Vagina (tissue), 2 donors: ENCODE measurements at regions not wholly inside any gene's neighbourhood (a gene's known extent, or its start where the extent isn't known, plus 50 kb on each side); places are given as distances from the start of the nearest gene placed in this dataset.

Experiments used
- DNase-seq, 2 donors: peaks; one replicate each; pipeline ENCODE4 v3.0.0-alpha.2; 2017; ENCODE audit errors: extremely low spot score in 2 of 2
- H3K27ac ChIP-seq: fragments of 200-600 bp; sonication (generic); one replicate; pipeline ENCODE4 v1.5.1; 2019
- H3K27me3 ChIP-seq: fragments of 200-600 bp; sonication (generic); one replicate; pipeline ENCODE4 v1.5.1; 2019
- H3K36me3 ChIP-seq, 2 donors: fragments of 200-600 bp; sonication (generic); one replicate each; pipeline ENCODE4 v1.5.1; 2017 to 2019
- H3K4me1 ChIP-seq: fragments of 200-600 bp; sonication (generic); one replicate; pipeline ENCODE4 v1.5.1; 2019
- H3K4me3 ChIP-seq, 2 donors: fragments of 200-600 bp; sonication (generic); 1 replicate in 1 of 2; 2 replicates in 1 of 2; pipeline ENCODE4 v1.5.1; 2016 to 2019
- H3K9me3 ChIP-seq: fragments of 200-600 bp; sonication (generic); one replicate; pipeline ENCODE4 v1.5.1; 2019
- POLR2A ChIP-seq, 2 donors: fragments of 450-650 bp; IDR thresholded peaks; one replicate each; pipeline ENCODE4 v1.6.1; 2017; ENCODE audit warnings: antibody characterized with exemption in 2 of 2, mild to moderate bottlenecking in 2 of 2, moderate library complexity in 2 of 2
- POLR2AphosphoS5 ChIP-seq, 2 donors: sonication (generic); formaldehyde crosslinking; IDR thresholded peaks; one replicate each; pipeline ENCODE4 v1.9.0; 2017; ENCODE audit warnings: antibody characterized with exemption in 2 of 2, mild to moderate bottlenecking in 2 of 2, low read depth in 1 of 2; ENCODE audit not compliant: insufficient read depth in 1 of 2
- intact Hi-C: fragments of 100-400 bp; cut with DNase I; formaldehyde crosslinking; loops from one replicate; pipeline ENCODE4 v1.15.1; 2023
- TF ChIP-seq, protein P1 (sequence below), 3 experiments: fragments of 450-650 bp in 2 of 3; fragments of 200-600 bp in 1 of 3; sonication (generic) in 1 of 3; IDR thresholded peaks; one replicate each; pipeline ENCODE4 v1.5.1; 2017 to 2019; ENCODE audit warnings: antibody characterized with exemption in 3 of 3, mild to moderate bottlenecking in 2 of 3, moderate library complexity in 2 of 3

DNA sequence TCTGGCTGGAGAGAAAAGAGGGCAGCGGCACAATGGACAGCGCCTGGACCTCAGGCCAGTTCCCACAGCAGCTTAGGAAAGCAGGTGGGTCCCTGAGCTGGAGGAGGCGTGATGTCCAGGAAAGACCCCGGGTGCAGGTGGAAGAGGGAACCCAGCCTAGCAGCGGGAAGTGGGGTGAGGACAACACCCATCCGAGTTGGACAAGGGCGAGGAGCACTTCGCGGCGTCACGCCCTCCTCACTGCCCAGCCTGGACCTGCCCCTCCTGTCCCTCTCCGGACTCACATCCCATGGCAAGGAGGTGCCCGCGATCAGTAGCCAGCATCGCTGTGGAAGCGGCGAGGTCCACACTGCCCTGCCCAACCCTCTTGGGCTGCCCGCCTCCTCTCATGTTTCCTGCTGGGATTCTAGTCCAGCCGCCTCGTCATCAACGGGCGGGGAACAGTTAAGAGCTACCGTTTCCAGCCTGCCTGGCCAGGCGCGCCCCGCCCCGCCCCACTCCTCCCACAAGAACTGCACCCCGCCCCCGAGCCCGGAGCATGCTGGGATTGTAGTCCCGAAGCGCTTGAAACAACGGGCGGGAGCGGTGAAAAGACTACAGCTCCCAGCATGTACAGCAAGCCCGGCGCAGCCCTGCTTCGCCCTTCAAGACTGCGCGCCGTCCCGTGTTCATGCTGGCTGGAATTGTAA lies 930.6 kb upstream of the ZNF722 start:
- Histone ChIP-seq H3K4me3 (no peak overlapping the region), H3K9me3 (no peaks in the 10 kb centered on the region), H3K27ac (no peak overlapping the region), H3K4me1 (no peaks in the 10 kb centered on the region), H3K27me3 (no peaks in the 10 kb centered on the region), H3K36me3 (no peaks in the 10 kb centered on the region)
- intact Hi-C loops = no loop called here
- TF ChIP-seq POLR2AphosphoS5 (IDR thresholded peaks at IDR 0.05; ENCODE audit: insufficient read depth in 1 of 2, low read depth in 1 of 2) (no peak), POLR2A (IDR thresholded peaks at IDR 0.05) (no peak)
- TF ChIP-seq, protein P1, sequence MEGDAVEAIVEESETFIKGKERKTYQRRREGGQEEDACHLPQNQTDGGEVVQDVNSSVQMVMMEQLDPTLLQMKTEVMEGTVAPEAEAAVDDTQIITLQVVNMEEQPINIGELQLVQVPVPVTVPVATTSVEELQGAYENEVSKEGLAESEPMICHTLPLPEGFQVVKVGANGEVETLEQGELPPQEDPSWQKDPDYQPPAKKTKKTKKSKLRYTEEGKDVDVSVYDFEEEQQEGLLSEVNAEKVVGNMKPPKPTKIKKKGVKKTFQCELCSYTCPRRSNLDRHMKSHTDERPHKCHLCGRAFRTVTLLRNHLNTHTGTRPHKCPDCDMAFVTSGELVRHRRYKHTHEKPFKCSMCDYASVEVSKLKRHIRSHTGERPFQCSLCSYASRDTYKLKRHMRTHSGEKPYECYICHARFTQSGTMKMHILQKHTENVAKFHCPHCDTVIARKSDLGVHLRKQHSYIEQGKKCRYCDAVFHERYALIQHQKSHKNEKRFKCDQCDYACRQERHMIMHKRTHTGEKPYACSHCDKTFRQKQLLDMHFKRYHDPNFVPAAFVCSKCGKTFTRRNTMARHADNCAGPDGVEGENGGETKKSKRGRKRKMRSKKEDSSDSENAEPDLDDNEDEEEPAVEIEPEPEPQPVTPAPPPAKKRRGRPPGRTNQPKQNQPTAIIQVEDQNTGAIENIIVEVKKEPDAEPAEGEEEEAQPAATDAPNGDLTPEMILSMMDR (IDR thresholded peaks at IDR 0.05) = no peak
- DNase-seq = peak; percentile 67

DNA sequence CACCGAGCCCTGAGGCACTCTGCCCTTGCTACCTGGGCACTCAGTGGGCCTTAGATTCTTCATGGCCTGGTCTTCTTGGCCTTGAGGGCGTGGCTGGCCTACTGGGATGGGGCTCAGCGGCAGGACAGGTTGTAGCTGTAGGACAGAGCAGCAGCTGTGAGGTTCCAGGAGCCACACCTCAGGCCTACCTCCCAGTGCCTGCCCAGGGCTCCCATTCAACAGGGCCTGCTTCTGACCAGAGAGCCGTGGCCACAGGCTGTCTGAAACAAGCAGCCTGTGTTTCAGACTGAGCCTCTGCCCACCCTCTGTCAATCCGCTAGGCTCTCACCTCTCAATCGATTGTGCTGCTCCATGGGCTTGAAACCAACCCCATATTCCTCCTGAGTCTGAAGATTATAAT lies 928.0 kb upstream of the ZNF722 start:
- Histone ChIP-seq H3K4me3 (no peak overlapping the region), H3K4me1 (no peaks in the 10 kb centered on the region), H3K36me3 (no peaks in the 10 kb centered on the region), H3K27me3 (no peaks in the 10 kb centered on the region), H3K9me3 (no peaks in the 10 kb centered on the region), H3K27ac (no peak overlapping the region)
- intact Hi-C loops = no loop called here
- TF ChIP-seq POLR2AphosphoS5 (IDR thresholded peaks at IDR 0.05; ENCODE audit: insufficient read depth in 1 of 2, low read depth in 1 of 2) = no peak
- TF ChIP-seq POLR2A (IDR thresholded peaks at IDR 0.05) = no peak
- DNase-seq = peak; percentile 65 to 72

GRCh38 chr7:63071396-63071795 lies 927.3 kb upstream of the ZNF722 start:
- Histone ChIP-seq H3K4me1 (no peaks in the 10 kb centered on the region), H3K9me3 (no peaks in the 10 kb centered on the region), H3K36me3 (no peaks in the 10 kb centered on the region), H3K4me3 (no peak overlapping the region), H3K27ac (no peak overlapping the region), H3K27me3 (no peaks in the 10 kb centered on the region)
- intact Hi-C loops = no loop called here
- DNase-seq = peak; percentile 34 to 74
- no peak for TF ChIP-seq POLR2A (IDR thresholded peaks at IDR 0.05)

DNA sequence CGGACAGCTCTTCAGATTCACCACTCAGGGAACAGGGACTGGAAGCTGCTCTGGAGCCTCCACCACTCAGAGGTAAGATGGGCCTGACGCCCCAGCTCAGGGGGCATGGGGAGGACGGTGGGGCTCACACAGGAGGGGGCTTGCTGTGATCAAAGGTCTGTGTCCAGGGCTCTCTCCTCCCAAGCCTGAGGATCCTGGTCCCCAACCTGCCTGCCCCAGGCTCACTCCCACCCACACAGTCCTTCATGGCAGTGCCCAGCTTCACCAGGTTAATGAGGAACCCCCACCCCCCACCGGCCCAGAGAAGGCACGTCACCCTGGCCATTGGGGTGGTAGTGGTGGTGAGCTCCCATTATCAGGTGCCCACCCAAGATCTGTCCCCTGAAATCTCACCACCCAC lies 926.7 kb upstream of the ZNF722 start:
- no peak overlapping the region for H3K27ac ChIP-seq
- intact Hi-C loops = no loop called here
- no peaks in the 10 kb centered on the region for H3K36me3 ChIP-seq
- no peaks in the 10 kb centered on the region for H3K9me3 ChIP-seq
- no peak for TF ChIP-seq POLR2A (IDR thresholded peaks at IDR 0.05)
- TF ChIP-seq, protein P1 (IDR thresholded peaks at IDR 0.05) = no peak
- no peak for TF ChIP-seq POLR2AphosphoS5 (IDR thresholded peaks at IDR 0.05; ENCODE audit: insufficient read depth in 1 of 2, low read depth in 1 of 2)
- DNase-seq = peak; percentile 61 to 76
- no peak overlapping the region for H3K4me3 ChIP-seq
- H3K4me1 ChIP-seq = no peaks in the 10 kb centered on the region
- no peaks in the 10 kb centered on the region for H3K27me3 ChIP-seq

- H3K36me3 ChIP-seq = no peaks in the 10 kb centered on the region
- no peaks in the 10 kb centered on the region for H3K9me3 ChIP-seq
- no peak overlapping the region for H3K27ac ChIP-seq
- intact Hi-C loops = no loop called here
- no peak overlapping the region for H3K4me3 ChIP-seq
- peak; percentile 62 to 72 for DNase-seq
- H3K27me3 ChIP-seq = no peaks in the 10 kb centered on the region
- H3K4me1 ChIP-seq = no peaks in the 10 kb centered on the region
- no peak for TF ChIP-seq POLR2A (IDR thresholded peaks at IDR 0.05)
- TF ChIP-seq, protein P1 (IDR thresholded peaks at IDR 0.05) = no peak
- TF ChIP-seq POLR2AphosphoS5 (IDR thresholded peaks at IDR 0.05; ENCODE audit: insufficient read depth in 1 of 2, low read depth in 1 of 2) = no peak
Observed at GRCh38 chr7:63072806-63073205, 925.8 kb upstream of the ZNF722 start.

- TF ChIP-seq POLR2AphosphoS5 (IDR thresholded peaks at IDR 0.05; ENCODE audit: insufficient read depth in 1 of 2, low read depth in 1 of 2) = no peak
- Histone ChIP-seq H3K36me3 (no peaks in the 10 kb centered on the region), H3K4me3 (no peak overlapping the region), H3K27me3 (no peaks in the 10 kb centered on the region), H3K4me1 (no peaks in the 10 kb centered on the region), H3K9me3 (no peaks in the 10 kb centered on the region), H3K27ac (no peak overlapping the region)
- peak; percentile 43 to 77 for DNase-seq
- intact Hi-C loops = no loop called here
Observed at GRCh38 chr7:63073286-63073685, 925.4 kb upstream of the ZNF722 start.
